ENCODE measurements at regions not wholly inside any gene's neighbourhood (a gene's known extent, or its start where the extent isn't known, plus 50 kb on each side); places are given as distances from the start of the nearest gene placed in this dataset.

GRCh38 chr5:88661806-88662207, 221.2 kb downstream of the MEF2C start:
- TF ChIP-seq CTCF (IDR thresholded peaks at IDR 0.05) (no peak), POLR2A (IDR thresholded peaks at IDR 0.05) (no peak), EP300 (IDR thresholded peaks at IDR 0.05) (no peak)

All from sigmoid colon (tissue), 4 donors.